Adrenal gland (tissue), 5 donors: ENCODE measurements at regions not wholly inside any gene's neighbourhood (a gene's known extent, or its start where the extent isn't known, plus 50 kb on each side); places are given as distances from the start of the nearest gene placed in this dataset.

ENCODE experiments used
- CTCF ChIP-seq, 6 experiments: fragments of 450-650 bp in 4 of 6; fragments of 200-600 bp in 2 of 6; sonication (generic) in 1 of 6; IDR thresholded peaks; 1 replicate in 5 of 6; 2 replicates in 1 of 6; pipeline versions ENCODE4 v1.5.1 to v1.8.0; 2016 to 2021; ENCODE audit warnings: antibody characterized with exemption in 6 of 6, mild to moderate bottlenecking in 2 of 6, moderate library complexity in 1 of 6
- POLR2A ChIP-seq, 2 donors: fragments of 450-650 bp; IDR thresholded peaks; one replicate each; pipeline ENCODE4 v1.6.1; 2017; ENCODE audit warnings: antibody characterized with exemption in 2 of 2, mild to moderate bottlenecking in 2 of 2, moderate library complexity in 1 of 2
- donor health status: DM: no; HTN: no; CAD: no.

- TF ChIP-seq CTCF (IDR thresholded peaks at IDR 0.05) = no peak
- TF ChIP-seq POLR2A (IDR thresholded peaks at IDR 0.05) = no peak
Measured at GRCh38 chr7:136479922-136480321, 388.5 kb upstream of the CHRM2 start.
